ENCODE measurements at regions not wholly inside any gene's neighbourhood (a gene's known extent, or its start where the extent isn't known, plus 50 kb on each side); places are given as distances from the start of the nearest gene placed in this dataset.

- no peak for DNase-seq
- H3K36me3 ChIP-seq, result no peaks in the 10 kb centered on the region
- no peak overlapping the region for H3K27ac ChIP-seq
- in situ Hi-C loops (cut with MboI; ENCODE audit: low pct_ligation_motif_present in 1 of 4, low pct_unique_long_range_greater_than_20kb in 1 of 4, low sequenced_read_pairs in 3 of 4), result no loop called here
- no peaks in the 10 kb centered on the region for H3K27me3 ChIP-seq
- H3K4me1 ChIP-seq, result no peaks in the 10 kb centered on the region
- no peak overlapping the region for H3K4me3 ChIP-seq
- H3K9me3 ChIP-seq, result no peaks in the 10 kb centered on the region
- intact Hi-C loops (cut with DNase I; ENCODE audit: low total_unique reads), result no loop called here
- no peak for TF ChIP-seq POLR2A (IDR thresholded peaks at IDR 0.05)
- no peak for TF ChIP-seq POLR2AphosphoS5 (IDR thresholded peaks at IDR 0.05)
- TF ChIP-seq CTCF (IDR thresholded peaks at IDR 0.05), result no peak
- no peak for TF ChIP-seq EP300 (IDR thresholded peaks at IDR 0.05; ENCODE audit: low read depth)
- 13 to 16% methylated on average over 1 of the region's 1 CpG for WGBS, 2 donors (ENCODE audit: low coverage in 1 of 2)
These were observed 251.5 kb upstream of the LMO3 start for GRCh38 chr12:16857456-16857923.

GRCh38 chr12:16854465-16854864 lies 248.5 kb upstream of the LMO3 start:
- Histone ChIP-seq H3K9me3 (no peaks in the 10 kb centered on the region), H3K36me3 (no peaks in the 10 kb centered on the region), H3K4me3 (no peak overlapping the region), H3K27ac (no peak overlapping the region), H3K4me1 (no peaks in the 10 kb centered on the region), H3K27me3 (no peaks in the 10 kb centered on the region)
- in situ Hi-C loops (cut with MboI; ENCODE audit: low pct_ligation_motif_present in 1 of 4, low pct_unique_long_range_greater_than_20kb in 1 of 4, low sequenced_read_pairs in 3 of 4) (no loop called here), intact Hi-C loops (cut with DNase I; ENCODE audit: low total_unique reads) (no loop called here)
- WGBS, 2 donors (ENCODE audit: low coverage in 1 of 2), result 77 to 83% methylated on average over 1 of the region's 1 CpG
- DNase-seq, result no peak
- TF ChIP-seq EP300 (IDR thresholded peaks at IDR 0.05; ENCODE audit: low read depth), result no peak
- TF ChIP-seq CTCF (IDR thresholded peaks at IDR 0.05), result no peak
- TF ChIP-seq POLR2A (IDR thresholded peaks at IDR 0.05), result no peak
- TF ChIP-seq POLR2AphosphoS5 (IDR thresholded peaks at IDR 0.05), result no peak

- no peak overlapping the region for H3K27ac ChIP-seq
- no peaks in the 10 kb centered on the region for H3K27me3 ChIP-seq
- in situ Hi-C loops (cut with MboI; ENCODE audit: low pct_ligation_motif_present in 1 of 4, low pct_unique_long_range_greater_than_20kb in 1 of 4, low sequenced_read_pairs in 3 of 4) (no loop called here), intact Hi-C loops (cut with DNase I; ENCODE audit: low total_unique reads) (no loop called here)
- TF ChIP-seq CTCF (IDR thresholded peaks at IDR 0.05), result no peak
- no peak for TF ChIP-seq POLR2A (IDR thresholded peaks at IDR 0.05)
- TF ChIP-seq EP300 (IDR thresholded peaks at IDR 0.05; ENCODE audit: low read depth), result no peak
- TF ChIP-seq POLR2AphosphoS5 (IDR thresholded peaks at IDR 0.05), result no peak
- H3K9me3 ChIP-seq, result no peaks in the 10 kb centered on the region
- DNase-seq, result no peak
- no peak overlapping the region for H3K4me3 ChIP-seq
- WGBS, 2 donors (ENCODE audit: low coverage in 1 of 2), result 62 to 84% methylated on average over 2 of the region's 2 CpGs
- H3K36me3 ChIP-seq, result no peaks in the 10 kb centered on the region
- no peaks in the 10 kb centered on the region for H3K4me1 ChIP-seq
These were observed 243.5 kb upstream of the LMO3 start for GRCh38 chr12:16849473-16849872.

GRCh38 chr12:16844875-16845274 lies 238.9 kb upstream of the LMO3 start:
- intact Hi-C loops (cut with DNase I; ENCODE audit: low total_unique reads), result no loop called here
- in situ Hi-C loops (cut with MboI; ENCODE audit: low pct_ligation_motif_present in 1 of 4, low pct_unique_long_range_greater_than_20kb in 1 of 4, low sequenced_read_pairs in 3 of 4), result no loop called here

More at GRCh38 chr12:16844875-16845274, 238.9 kb upstream of the LMO3 start:
- Histone ChIP-seq H3K4me1 (no peaks in the 10 kb centered on the region), H3K4me3 (no peak overlapping the region), H3K9me3 (no peaks in the 10 kb centered on the region), H3K27ac (no peak overlapping the region), H3K36me3 (no peaks in the 10 kb centered on the region), H3K27me3 (no peaks in the 10 kb centered on the region)
- TF ChIP-seq POLR2A (IDR thresholded peaks at IDR 0.05), result no peak
- no peak for TF ChIP-seq EP300 (IDR thresholded peaks at IDR 0.05; ENCODE audit: low read depth)
- no peak for TF ChIP-seq POLR2AphosphoS5 (IDR thresholded peaks at IDR 0.05)
- TF ChIP-seq CTCF (IDR thresholded peaks at IDR 0.05), result no peak
- no peak for DNase-seq
- 85 to 94% methylated on average over 3 to 7 of the region's 7 CpGs for WGBS, 2 donors (ENCODE audit: low coverage in 1 of 2)

Data from transverse colon (tissue), 4 donors.